Tibial nerve (tissue), 4 donors: ENCODE measurements at regions not wholly inside any gene's neighbourhood (a gene's known extent, or its start where the extent isn't known, plus 50 kb on each side); places are given as distances from the start of the nearest gene placed in this dataset.

Experiments
- DNase-seq, 2 donors: peaks; one replicate each; pipeline ENCODE4 v3.0.0-alpha.2; 2019; ENCODE audit warnings: low spot score in 2 of 2
- H3K27ac ChIP-seq, 4 donors: fragments of 200-600 bp; sonication (generic) in 3 of 4; one replicate each; pipeline ENCODE4 v1.5.1; 2017 to 2019; ENCODE audit warnings: mild to moderate bottlenecking in 1 of 4
- H3K27me3 ChIP-seq, 2 donors: fragments of 200-600 bp; sonication (generic) in 1 of 2; one replicate each; pipeline versions ENCODE4 v1.5.1 to v1.6.0; 2017 to 2019
- H3K36me3 ChIP-seq, 3 donors: fragments of 200-600 bp; sonication (generic); one replicate each; pipeline ENCODE4 v1.5.1; 2018 to 2019
- H3K4me1 ChIP-seq, 4 donors: fragments of 200-600 bp; sonication (generic) in 3 of 4; one replicate each; pipeline ENCODE4 v1.5.1; 2017 to 2019
- H3K4me3 ChIP-seq, 4 donors: fragments of 200-600 bp; sonication (generic) in 3 of 4; one replicate each; pipeline ENCODE4 v1.5.1; 2017 to 2019; ENCODE audit warnings: mild to moderate bottlenecking in 1 of 4, moderate library complexity in 1 of 4
- H3K9me3 ChIP-seq, 4 donors: fragments of 200-600 bp; sonication (generic) in 3 of 4; one replicate each; pipeline ENCODE4 v1.5.1; 2017 to 2019
- EP300 ChIP-seq, 2 donors: sonication (generic); formaldehyde crosslinking; IDR thresholded peaks; one replicate each; pipeline ENCODE4 v1.6.1; 2017; ENCODE audit warnings: antibody characterized with exemption in 2 of 2, mild to moderate bottlenecking in 1 of 2
- POLR2A ChIP-seq, 2 donors: fragments of 450-650 bp; IDR thresholded peaks; one replicate each; pipeline ENCODE4 v1.6.1; 2017; ENCODE audit warnings: antibody characterized with exemption in 2 of 2, mild to moderate bottlenecking in 2 of 2, moderate library complexity in 2 of 2
- WGBS, 2 donors: methylation state at CpG; one replicate each; pipeline ENCODE4 v1.1.5; 2018; 5-methylcytosine and 5-hydroxymethylcytosine counted together
- TF ChIP-seq, protein P1 (sequence below), 5 experiments: fragments of 200-600 bp in 3 of 5; fragments of 450-650 bp in 2 of 5; sonication (generic) in 3 of 5; IDR thresholded peaks; one replicate each; pipeline ENCODE4 v1.5.1; 2016 to 2019; ENCODE audit warnings: antibody characterized with exemption in 5 of 5, mild to moderate bottlenecking in 3 of 5, moderate library complexity in 2 of 5

- no peak overlapping the region for H3K27ac ChIP-seq
- no peaks in the 10 kb centered on the region for H3K36me3 ChIP-seq
- H3K4me1 ChIP-seq = no peaks in the 10 kb centered on the region
- peaks cover 0 to 4% of the 10 kb centered on the region in 2 donors for H3K27me3 ChIP-seq
- no peak for DNase-seq
- TF ChIP-seq, protein P1, sequence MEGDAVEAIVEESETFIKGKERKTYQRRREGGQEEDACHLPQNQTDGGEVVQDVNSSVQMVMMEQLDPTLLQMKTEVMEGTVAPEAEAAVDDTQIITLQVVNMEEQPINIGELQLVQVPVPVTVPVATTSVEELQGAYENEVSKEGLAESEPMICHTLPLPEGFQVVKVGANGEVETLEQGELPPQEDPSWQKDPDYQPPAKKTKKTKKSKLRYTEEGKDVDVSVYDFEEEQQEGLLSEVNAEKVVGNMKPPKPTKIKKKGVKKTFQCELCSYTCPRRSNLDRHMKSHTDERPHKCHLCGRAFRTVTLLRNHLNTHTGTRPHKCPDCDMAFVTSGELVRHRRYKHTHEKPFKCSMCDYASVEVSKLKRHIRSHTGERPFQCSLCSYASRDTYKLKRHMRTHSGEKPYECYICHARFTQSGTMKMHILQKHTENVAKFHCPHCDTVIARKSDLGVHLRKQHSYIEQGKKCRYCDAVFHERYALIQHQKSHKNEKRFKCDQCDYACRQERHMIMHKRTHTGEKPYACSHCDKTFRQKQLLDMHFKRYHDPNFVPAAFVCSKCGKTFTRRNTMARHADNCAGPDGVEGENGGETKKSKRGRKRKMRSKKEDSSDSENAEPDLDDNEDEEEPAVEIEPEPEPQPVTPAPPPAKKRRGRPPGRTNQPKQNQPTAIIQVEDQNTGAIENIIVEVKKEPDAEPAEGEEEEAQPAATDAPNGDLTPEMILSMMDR (IDR thresholded peaks at IDR 0.05) = no peak
- TF ChIP-seq EP300 (IDR thresholded peaks at IDR 0.05) (no peak), POLR2A (IDR thresholded peaks at IDR 0.05) (no peak)
- 89 to 94% methylated on average over 8 to 10 of the region's 10 CpGs for WGBS, 2 donors
- H3K4me3 ChIP-seq = no peak overlapping the region
- no peaks in the 10 kb centered on the region for H3K9me3 ChIP-seq
Measured at GRCh38 chr11:69976794-69977193, 101.3 kb upstream of the ANO1 start.

DNA sequence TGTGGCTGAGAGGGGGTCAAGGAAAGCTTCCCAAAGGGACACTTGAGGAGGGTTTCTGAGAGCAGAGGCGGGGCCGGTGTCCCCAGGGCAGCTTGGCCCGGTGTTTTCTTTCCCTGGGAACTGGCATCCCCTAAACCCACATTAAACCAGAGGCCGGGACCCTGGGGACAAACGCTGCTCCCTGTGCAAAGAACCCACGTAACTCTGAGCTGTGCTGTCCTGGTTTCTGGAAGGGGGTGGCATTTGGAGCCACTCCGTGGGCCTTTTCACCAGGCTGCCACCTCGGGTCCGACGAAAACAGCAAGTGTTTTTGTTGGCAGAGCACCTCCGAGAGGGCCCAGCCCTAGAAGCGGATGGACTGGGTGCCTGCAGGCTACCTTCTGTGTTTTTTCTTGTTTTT lies 100.2 kb upstream of the ANO1 start:
- no peaks in the 10 kb centered on the region for H3K9me3 ChIP-seq
- no peak for TF ChIP-seq EP300 (IDR thresholded peaks at IDR 0.05)
- no peak for TF ChIP-seq POLR2A (IDR thresholded peaks at IDR 0.05)
- TF ChIP-seq, protein P1 (IDR thresholded peaks at IDR 0.05) = no peak
- 65 to 69% methylated on average over 12 of the region's 12 CpGs for WGBS, 2 donors
- no peak overlapping the region for H3K4me3 ChIP-seq
- H3K36me3 ChIP-seq = no peaks in the 10 kb centered on the region
- no peak for DNase-seq
- H3K4me1 ChIP-seq = no peaks in the 10 kb centered on the region
- H3K27ac ChIP-seq = no peak overlapping the region
- H3K27me3 ChIP-seq = peaks cover 0 to 4% of the 10 kb centered on the region in 2 donors

DNA sequence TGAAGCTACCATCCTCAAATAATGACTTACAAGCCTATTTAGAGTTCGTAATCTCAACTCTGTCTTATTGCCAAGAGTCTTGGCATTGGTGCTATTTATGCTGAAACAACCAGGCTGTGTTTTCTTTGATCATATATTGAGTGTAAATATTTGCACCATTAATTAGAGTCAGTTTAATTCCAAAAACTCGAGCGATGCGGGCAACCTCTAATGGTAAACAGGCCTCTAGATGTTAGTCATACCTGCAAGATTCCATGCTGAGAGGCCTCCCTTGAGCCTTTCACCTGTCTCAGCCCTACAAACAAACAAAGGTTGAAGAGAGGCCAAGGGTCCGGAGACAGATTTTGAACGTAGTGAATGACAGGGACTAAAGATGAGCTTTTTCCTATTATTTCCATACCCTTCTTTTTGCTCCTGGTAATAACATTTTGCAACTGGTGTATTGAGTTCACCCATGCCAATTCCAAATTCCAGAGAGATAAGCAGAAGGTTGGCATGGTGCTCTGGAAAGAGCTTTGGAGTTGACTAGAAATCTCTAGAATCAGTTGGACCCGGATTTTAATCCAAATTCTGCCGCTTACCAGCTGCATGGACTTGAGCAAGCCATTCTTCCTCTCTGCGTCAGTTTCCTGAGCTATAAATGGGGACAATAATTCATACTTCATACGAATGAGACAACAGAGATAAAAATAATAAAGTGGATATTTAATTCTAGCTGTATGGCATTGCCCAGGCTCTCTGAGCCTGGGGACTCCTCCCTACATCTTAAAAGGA lies 99.1 kb upstream of the ANO1 start:
- no peak overlapping the region for H3K27ac ChIP-seq
- no peaks in the 10 kb centered on the region for H3K4me1 ChIP-seq
- no peaks in the 10 kb centered on the region for H3K9me3 ChIP-seq
- no peak for DNase-seq
- WGBS, 2 donors = 70% methylated on average over 10 of the region's 10 CpGs
- H3K27me3 ChIP-seq = peaks cover 0 to 13% of the 10 kb centered on the region in 2 donors
- H3K4me3 ChIP-seq = no peak overlapping the region
- H3K36me3 ChIP-seq = no peaks in the 10 kb centered on the region
- TF ChIP-seq, protein P1 (IDR thresholded peaks at IDR 0.05) = no peak
- TF ChIP-seq POLR2A (IDR thresholded peaks at IDR 0.05) (no peak), EP300 (IDR thresholded peaks at IDR 0.05) (no peak)

DNA sequence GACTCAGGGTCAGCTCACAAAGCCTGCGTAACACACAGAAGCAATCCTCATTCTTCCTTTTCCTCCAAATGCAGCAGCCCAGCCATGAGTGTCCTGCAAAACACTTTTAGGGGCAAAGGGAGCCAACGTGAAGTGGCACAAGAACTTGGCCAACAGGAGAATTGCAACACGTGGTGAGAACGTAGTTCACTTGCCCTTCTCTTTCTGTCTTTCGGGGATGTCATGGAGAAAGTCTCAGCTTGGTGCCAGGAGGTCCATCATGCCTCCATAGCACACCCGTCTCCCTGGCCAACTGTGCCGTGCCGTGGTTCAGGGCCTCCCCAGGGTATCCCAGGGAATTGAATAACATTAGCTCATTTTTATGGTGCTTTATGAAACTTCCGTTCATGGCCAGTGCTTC lies 98.5 kb upstream of the ANO1 start:
- TF ChIP-seq, protein P1 (IDR thresholded peaks at IDR 0.05) = no peak
- no peak for TF ChIP-seq POLR2A (IDR thresholded peaks at IDR 0.05)
- no peak for TF ChIP-seq EP300 (IDR thresholded peaks at IDR 0.05)

DNA sequence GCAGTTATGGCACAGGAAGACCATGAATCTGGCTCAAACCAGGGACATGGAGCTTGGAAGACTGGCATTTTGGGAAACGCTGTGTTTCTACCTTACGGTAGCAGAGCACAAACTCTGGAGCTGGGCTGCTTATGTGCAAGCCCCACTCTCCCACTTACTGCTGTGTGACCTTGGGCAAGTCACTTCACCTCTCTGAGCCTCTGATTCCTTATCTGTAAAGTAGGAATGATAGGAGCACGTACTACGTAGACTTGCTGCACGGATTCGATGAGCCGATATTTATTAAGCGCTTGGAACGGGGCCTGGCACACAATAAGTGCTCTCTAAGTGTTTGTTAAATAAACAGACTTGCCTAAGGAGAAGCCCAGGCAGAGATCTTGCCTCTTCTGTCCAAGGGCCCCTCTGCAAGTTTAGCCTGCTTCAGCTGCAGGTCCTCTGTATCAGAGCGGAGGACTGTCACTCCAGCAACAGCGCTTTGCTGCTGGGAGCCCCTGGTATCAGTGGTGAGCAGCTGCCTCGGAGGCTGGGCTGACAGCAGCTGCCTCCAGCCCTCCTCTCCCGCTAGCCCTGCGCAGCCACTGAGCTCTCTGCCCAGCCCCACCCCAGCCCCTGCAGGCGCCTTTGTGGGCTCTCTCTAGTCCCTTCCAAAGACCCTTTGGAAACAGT lies 96.9 kb upstream of the ANO1 start:
- no peak for TF ChIP-seq EP300 (IDR thresholded peaks at IDR 0.05)
- TF ChIP-seq, protein P1 (IDR thresholded peaks at IDR 0.05) = no peak
- Histone ChIP-seq H3K9me3 (no peaks in the 10 kb centered on the region), H3K36me3 (no peaks in the 10 kb centered on the region), H3K27ac (no peak overlapping the region), H3K27me3 (peaks cover 0 to 35% of the 10 kb centered on the region in 2 donors), H3K4me3 (no peak overlapping the region), H3K4me1 (peaks cover 0 to 15% (median 0%) of the 10 kb centered on the region in 4 donors)
- no peak for DNase-seq
- 76 to 84% methylated on average over 15 of the region's 15 CpGs for WGBS, 2 donors

More for the DNA sequence above, 98.5 kb upstream of the ANO1 start:
- peaks cover 0 to 19% of the 10 kb centered on the region in 2 donors for H3K27me3 ChIP-seq
- H3K9me3 ChIP-seq = no peaks in the 10 kb centered on the region
- H3K4me1 ChIP-seq = peaks cover 0 to 3% (median 0%) of the 10 kb centered on the region in 4 donors
- no peak for DNase-seq
- H3K36me3 ChIP-seq = no peaks in the 10 kb centered on the region
- H3K4me3 ChIP-seq = no peak overlapping the region
- no peak overlapping the region for H3K27ac ChIP-seq
- WGBS, 2 donors = 59 to 71% methylated on average over 9 of the region's 9 CpGs
